Stimulated activated CD4-positive, alpha-beta T cell treated with anti-CD3 and anti-CD28 coated beads, TNF-alpha, amount 100 ng/mL, for 24 hours (primary cell): ENCODE measurements at regions not wholly inside any gene's neighbourhood (a gene's known extent, or its start where the extent isn't known, plus 50 kb on each side); places are given as distances from the start of the nearest gene placed in this dataset.
"Not testable (repeated sequence)": the region's sequence is repeated elsewhere in the genome, so short reads cannot be mapped to it uniquely, and the experiment has no call there.

Source experiments
- DNase-seq, 3 experiments: peaks; one replicate each; pipeline ENCODE4 v3.0.0-alpha.2; 2020; ENCODE audit warnings: low read depth in 3 of 3

DNA sequence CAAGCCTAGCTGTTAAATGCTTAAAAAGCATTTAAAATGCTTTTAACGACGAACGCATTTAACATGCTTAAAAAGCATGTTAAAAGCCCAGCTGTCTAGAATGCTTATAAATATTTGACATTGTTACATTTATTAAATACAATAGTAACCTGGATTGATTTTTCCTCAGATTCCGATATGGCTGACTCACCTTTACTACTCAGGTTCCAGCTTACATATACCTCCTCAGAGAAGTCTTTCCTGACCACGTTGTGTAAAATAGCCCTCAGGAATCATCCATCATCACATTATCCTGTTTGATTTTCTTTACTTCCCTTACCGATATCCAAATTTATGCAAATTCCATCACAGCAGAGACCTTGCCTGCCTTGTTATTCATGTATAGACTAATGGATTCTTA is 51.4 kb downstream of the SLC41A2 start:
- DNase-seq, result no peak

DNA sequence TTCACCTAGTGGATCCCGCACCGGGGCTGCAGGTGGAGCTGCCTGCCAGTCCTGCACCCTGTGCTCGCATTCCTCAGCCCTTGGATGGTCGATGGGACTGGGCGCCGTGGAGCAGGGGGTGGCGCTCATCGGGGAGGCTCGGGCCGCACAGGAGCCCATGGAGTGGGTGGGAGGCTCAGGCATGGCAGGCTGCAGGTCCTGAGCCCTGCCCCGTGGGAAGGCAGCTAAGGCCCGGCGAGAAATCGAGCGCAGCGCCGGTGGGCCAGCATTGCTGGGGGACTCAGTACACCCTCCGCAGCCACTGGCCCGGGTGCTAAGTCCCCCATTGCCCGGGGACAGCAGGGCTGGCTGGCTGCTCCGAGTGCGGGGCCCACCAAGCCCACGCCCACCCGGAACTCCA is 52.6 kb downstream of the SLC41A2 start:
- DNase-seq, result not testable (repeated sequence)

DNA sequence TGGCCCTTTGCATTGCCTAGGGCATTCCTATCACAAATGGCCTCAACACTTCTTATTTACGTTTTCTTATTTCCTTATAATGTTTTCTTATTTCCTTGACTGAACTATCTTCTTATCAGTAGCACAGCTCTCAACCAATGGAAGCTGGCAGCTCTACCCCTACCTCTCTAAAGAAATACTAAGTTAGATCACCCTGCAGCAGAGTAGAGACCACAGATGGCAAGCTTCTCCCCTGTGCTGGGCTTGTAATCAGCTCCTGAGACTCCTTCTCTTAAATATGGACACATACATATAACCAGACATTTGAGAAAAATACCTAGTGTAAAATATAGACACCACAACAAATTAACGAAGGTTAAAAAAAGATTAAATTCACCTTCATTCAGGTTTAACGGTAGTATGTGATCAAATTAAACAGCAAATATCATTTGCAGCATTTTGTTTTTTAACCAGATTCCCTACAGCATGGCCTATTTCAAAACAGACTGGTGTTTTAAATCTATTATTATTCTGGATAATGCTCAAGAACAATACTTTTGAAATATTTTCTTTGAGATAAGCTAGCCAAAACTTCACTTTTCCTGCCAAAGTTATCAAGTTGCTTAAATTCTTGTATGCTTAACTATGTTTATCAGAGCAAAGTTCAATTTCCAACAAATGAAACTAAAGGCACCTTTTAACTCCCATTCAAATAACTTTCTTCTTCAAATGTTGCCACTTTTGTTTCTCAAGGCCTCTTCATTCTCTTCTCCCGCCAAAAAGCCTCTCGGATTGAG is 54.3 kb downstream of the SLC41A2 start:
- no peak for DNase-seq

DNA sequence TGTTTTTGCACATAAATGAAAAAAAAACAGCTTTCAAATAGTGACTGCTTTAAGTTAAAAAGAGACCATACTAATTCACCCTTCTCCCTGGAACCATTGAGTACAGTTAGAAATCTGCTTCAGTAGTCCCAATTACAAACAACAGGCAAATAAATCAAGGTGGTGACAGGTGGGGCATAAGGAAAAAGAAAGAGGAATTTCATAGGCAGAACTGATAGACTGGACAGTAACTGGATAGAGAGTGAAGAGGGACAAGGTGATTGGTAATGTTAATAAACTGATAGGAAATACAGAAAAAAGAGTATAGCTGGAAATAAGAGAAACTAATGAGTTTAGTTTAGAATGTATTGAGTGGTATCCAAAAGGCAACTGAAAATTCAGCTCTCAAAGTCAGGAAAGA is 56.0 kb downstream of the SLC41A2 start:
- DNase-seq, result no peak

DNA sequence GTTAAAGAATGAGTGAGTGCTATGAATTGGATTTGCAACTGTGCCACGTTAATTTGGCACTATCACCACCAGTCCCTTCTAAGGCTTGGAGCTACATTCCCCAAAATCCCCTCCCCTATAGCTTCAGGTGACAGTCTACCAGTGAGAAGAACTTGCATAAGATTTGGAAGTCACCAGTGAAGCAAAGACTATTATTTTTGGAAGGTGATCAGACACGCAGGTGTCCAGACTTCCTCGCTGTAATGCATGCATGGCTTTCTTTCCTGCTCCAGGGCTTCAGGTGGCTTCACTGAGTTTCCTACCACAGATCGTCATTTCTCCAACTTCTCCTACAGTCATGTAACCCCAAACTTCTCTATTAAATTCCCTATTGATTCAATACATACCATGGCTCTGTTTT is 61.4 kb downstream of the SLC41A2 start:
- no peak for DNase-seq

DNA sequence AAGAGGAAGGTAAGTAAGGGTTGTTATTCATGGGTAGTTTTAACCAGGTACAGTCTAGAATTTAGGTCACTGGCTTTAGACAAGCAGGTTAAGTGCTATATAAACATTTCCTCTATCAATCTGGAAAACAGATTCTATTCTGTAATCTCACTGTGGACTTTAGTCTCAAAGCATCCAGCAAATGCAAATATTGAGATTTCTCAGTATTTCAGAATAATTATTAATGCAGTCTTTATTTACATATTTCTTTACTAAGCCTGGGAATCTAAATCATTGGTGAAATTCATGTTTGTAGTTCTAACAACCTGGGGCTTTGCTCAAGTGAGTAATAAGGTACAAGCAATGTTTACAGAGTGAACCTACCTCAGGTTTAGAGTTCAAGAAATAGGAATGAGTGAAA is 61.9 kb downstream of the SLC41A2 start:
- no peak for DNase-seq

DNA sequence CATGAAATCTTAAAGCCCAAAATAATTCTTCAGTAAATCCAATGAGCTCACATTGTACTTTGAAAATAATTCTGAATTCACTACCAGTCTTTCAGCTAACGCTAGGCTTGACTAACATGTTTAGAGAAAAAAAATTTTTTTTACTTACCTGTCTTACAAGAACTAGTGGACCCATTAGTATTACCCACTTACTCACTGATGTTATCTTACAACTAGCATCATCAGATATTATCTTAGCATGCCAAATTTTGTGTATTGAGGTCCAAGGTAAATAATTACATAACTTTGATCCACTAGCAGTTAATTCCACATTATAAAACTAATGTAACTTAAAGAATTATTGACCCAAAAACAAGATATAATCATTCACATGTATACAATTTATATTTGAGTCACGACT is 62.7 kb downstream of the SLC41A2 start:
- no peak for DNase-seq

DNA sequence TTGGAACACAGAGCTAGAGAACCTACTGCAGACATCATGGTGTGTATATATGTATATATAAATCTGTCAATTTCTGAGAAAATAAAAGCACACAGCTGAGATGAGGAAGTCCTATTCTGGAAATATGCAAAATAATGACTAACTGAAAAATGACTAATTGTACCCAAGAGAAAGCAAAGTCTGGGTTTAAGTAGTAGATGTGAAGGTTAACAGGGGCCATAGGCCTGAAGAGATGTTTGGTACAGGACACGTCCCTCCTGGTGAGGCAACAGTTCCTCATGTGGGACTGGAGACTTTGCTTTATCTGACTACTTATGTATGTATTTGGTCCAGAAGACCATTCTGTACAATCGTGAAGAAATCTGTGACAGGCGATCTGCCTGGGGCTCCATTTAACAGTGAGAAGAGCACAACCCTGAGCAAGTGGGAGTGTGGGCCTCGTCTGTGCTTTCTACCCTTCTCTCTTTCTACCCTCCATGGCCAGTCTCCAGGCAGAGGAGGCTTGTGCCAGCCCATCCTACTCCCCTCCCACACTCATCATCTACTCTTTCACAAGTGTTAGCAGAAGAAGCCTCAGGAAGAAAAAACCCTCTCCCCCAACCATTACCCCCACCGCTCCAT is 67.5 kb downstream of the SLC41A2 start:
- DNase-seq, result peak in 1 of 3 experiments; percentile 1

DNA sequence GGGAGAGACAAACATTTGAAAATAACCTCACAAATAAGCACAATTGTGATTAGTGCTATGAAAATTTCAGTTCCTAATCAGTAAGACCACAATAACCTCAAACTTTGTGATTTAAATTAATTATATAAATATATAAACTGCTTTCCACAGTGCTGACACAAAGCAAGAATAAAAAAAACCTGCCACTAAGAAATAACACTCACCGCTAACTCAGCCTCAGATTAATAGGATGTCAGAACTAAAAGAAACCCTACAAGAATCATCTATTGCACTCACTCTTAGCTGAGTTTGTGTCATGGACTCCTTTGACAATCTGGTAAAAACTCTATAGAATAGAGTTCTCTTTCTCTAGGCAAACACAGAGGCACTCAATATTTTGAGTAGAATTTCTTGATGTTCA is 68.4 kb downstream of the SLC41A2 start:
- no peak for DNase-seq

DNA sequence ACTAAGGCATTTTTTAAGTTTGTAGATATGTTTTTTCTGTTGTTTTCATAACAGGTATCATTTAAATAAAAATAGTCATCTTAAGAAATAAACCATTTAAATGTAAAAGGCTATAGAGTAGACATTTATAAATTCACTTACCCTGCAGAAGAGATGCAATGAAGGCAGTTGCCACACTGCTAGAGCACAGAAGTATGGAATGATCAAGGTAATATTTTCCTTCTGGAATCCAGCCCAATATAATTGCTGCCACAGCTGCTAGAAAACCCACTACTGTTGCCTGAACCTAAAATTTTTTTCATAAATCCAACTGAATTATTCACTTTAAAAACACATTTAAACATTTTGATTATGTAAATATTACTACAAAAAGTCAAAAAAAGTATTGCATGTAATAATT is 69.2 kb downstream of the SLC41A2 start:
- DNase-seq, result no peak

DNA sequence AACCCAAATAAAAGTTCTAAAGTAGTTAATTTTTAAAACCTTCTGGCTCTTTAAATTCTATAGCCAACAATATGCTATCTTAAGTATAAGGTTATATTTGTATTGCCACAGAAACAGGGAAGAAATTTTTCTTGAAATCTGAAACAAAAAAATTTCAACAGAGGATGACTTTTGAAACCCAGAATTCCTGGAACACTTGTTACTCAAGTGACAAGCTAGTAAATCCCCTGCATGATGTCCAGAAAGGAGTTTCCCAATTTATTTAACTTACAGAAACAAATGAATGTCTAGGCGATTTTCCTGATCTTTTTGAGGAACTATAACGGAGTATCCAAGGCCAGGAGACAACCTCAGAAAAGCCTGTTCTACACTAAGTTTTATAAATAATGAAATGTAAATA is 69.6 kb downstream of the SLC41A2 start:
- no peak for DNase-seq

DNA sequence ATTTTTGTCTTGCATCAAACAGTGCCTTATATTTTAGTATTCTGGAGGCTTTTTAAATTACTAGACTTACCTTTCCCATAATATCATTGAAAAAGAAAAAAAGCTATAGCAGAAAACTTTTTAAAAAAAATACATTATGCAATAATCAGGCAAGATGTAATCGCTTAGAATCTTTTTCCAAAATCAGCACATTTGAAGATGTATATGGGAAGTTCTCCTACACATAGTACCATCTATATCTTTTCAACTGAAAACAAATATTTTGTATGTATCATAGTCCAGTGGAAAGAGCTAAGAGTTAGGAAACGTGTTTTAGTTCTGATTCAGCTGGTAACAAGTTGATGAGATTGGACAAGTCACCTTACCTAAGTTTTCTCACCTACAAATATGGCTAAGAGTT is 70.6 kb downstream of the SLC41A2 start:
- DNase-seq, result no peak

DNA sequence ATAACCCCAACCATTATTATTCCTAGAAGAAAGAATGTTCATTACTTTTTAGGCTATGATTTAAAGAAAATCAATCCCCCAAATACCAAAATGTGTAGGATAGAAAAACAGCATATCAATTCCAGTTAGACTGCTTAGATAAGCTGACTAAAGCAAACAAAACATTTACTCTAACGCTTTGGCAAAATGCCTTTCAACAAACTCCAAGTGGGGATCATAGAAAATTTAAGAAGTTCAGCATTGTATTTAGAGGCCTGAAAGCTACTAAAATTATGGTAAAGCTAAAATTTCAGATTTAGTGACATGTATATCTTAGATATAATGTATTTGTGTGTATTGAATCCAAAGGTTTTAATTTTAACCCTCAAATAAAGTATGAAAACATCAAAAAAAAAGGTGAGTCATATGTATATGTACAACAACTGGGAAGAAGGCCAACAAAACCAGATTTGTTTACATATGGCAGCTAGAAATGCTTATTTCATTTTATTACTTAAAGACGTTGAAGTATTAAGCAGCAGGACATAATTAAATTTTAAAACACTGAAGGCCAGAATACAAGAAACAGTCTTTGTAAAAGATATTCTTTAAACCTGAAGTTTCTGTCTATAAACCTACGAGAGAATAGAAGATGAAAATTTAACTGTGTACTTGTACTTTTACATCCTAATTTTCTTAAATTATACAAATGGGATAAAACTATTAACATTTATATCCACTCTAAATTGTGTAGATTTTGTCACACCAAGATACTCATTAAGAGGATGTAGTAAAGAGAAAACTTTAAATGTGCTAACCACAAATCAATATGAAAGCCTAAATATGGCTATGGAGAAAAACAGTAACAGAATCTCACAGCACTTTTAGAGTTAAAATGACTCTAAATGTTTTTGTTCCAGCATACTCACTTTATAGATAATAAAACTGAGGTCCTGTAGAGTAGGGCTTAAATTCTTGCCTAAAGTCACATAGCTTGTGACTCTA is 71.4 kb downstream of the SLC41A2 start:
- DNase-seq, result no peak

DNA sequence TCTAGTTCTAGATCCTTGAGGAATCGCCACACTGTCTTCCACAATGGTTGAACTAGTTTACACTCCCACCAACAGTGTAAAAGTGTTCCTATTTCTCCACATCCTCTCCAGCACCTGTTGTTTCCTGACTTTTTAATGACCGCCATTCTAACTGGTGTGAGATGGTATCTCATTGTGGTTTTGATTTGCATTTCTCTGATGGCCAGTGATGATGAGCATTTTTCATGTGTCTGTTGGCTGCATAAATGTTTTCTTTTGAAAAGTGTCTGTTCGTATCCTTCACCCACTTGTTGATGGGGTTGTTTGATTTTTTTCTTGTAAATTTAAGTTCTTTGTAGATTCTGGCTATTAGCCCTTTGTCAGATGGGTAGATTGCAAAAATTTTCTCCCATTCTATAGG is 79.2 kb downstream of the SLC41A2 start:
- not testable (repeated sequence) for DNase-seq

DNA sequence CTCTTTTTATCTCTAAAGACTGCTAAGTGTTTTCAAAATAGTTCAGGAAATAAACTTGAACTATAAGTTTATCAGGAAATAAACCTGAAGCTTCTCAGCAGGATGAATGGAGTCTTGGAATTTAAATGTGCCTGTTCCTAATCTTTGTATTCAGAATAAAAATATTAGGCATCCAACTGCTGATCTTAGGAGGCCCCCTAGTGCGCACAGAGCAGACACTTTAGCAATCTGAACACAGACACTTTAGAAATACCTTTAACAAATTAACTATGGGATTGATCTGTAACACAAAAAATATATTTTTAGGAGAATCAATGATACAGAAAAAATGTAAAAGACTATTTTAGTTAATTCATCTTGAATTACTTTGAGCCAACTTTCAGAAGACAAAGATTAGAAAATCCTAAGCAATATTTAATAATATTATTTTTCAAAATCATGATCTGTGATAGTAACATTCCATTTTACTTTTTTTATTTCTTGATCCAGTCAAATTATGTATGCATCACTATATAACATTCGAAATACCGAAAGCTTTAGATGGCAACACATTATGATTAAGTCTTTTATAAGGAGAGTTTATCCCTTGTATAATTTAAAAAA is 80.9 kb downstream of the SLC41A2 start:
- DNase-seq, result peak; percentile 2 to 17 (median 14)

DNA sequence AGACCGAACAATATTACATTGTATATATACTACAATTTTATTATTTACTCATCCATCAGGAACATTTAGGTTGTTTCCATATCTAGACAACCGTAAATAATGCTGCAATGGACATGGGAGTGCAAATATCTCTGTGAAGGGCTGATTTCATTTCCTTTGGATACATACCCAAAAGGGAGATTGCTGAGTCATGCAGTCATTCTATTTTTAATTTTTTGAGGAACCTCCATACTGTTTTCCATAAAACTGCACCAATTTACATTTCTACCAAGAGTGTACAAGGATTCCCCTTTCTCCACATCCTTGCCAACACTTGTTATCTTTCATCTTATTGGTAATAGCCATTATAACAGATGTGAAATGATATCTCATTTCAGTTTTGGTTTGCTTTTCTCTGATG is 84.7 kb downstream of the SLC41A2 start:
- no peak for DNase-seq

DNA sequence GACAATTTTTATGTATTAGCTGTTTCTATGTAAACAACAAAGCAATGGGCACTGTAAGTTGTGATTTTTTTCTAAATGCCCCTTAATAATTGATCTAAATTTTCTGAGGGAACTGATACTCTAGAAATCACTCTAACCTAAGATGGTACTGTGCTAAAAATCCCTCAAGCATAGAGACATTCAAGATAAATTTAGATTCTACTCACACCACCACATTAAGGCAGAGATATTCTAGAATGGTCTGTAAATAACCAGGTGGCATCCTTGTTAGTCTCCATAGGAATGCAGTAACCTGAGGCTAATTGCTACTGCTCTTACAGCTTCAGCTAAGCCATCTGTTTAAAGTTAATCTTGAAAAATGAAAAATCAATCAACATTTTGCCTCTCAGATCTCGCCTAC is 87.3 kb downstream of the SLC41A2 start:
- DNase-seq, result no peak

DNA sequence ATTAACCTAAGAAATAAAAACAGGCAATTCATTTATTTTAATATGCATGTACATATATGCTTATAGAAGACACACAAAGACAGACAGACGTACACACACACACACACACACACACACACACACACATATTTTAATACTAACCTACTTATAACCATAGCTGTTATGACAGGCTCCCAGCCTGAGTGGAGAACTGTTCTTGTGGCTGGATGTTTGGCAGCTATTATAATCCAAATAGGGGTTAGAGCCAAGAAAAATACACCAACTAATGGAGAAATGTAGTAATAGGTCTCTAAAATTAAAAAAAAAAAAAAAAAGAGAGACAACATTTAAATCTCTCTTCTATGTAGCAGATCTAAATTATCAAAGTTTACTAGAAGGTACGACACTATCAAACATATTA is 91.8 kb downstream of the SLC41A2 start:
- no peak for DNase-seq

DNA sequence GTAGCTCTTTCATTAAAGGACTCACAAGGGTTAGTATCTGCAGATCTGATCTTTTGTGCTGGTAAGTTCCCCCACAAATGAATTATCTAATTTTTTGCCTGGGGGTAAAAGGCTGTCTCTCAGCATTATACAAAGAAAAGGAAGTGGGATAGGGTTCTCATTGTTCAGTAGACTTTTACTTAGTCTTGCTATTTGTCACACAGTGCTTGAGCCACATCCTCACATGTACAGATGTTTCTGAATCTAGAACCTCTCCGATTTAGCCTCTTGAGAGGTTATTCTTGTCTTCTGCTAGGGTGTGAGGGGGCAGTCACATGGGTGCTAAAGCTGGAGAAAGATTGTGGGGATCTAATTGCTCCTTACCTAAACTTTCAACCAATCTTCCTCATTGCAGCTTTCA is 93.0 kb downstream of the SLC41A2 start:
- no peak for DNase-seq

DNA sequence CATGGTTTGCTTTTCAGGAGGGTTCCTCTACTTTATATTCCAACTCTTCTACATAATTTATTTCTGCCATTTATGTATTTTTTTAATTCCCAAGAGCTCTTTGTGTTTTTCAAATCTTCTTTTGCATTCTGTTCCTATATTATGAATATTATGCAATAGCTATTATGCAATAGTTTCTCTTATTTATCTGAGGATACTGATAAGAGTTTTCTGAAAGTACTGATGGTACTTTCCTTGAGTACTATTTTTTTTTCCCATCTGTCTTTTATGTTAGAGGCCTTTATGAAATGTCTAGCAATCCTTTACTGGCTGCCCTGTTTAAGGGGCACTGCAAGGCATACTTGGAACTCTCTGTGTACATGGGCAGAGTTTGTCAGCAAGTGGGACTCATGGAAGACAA is 93.4 kb downstream of the SLC41A2 start:
- DNase-seq, result no peak

DNA sequence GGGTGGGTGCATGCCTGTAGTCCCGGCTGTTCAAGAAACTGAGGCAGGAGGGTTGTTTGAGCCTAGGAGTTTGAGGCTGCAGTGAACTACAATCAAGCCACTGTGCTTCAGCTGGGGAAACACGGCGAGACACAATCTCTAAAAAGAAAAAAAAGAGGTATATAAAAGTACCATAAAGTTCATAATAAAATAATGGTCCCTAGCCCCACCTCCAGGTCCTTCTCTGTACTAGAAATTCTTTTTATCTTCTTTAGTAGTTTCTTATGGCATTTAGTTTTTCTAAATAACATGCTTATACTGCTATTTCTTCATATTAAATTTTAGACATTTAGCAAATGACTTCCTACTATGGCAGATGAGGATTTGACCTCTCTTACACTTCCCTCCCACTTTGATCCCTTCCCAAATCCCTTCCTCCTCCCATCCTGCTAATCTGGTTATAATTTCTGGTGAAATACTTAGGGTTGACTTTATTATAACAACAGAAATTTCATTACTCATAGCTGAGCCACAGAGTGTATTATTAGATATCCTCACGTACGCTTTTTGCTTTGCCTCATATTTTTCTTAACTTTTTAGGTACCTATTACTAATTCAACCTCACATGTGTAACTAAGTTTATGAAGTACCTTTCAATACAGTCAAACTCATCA is 94.7 kb downstream of the SLC41A2 start:
- DNase-seq, result no peak
